Liver (tissue), 8 donors: ENCODE measurements at regions not wholly inside any gene's neighbourhood (a gene's known extent, or its start where the extent isn't known, plus 50 kb on each side); places are given as distances from the start of the nearest gene placed in this dataset.

Experiments
- DNase-seq: peaks from one replicate; pipeline ENCODE4 v3.0.0-alpha.2; 2017; ENCODE audit warnings: low spot score
- H3K27ac ChIP-seq, 2 donors: one replicate each; pipeline ENCODE4 v1.7.0; 2013; ENCODE audit warnings: inconsistent platforms in 2 of 2, low read length in 2 of 2, control low read depth in 1 of 2, low read depth in 1 of 2, mild to moderate bottlenecking in 1 of 2
- H3K27me3 ChIP-seq, 4 donors: one replicate each; pipeline versions ENCODE4 v1.6.1 to v1.7.0; 2013; ENCODE audit warnings: low read length in 3 of 4, inconsistent platforms in 1 of 4, mild to moderate bottlenecking in 1 of 4, moderate library complexity in 1 of 4; ENCODE audit not compliant: control insufficient read depth in 4 of 4, insufficient read depth in 4 of 4
- H3K36me3 ChIP-seq, 4 donors: one replicate each; pipeline versions ENCODE4 v1.6.1 to v1.7.0; 2013; ENCODE audit warnings: low read length in 3 of 4, mild to moderate bottlenecking in 3 of 4, low read depth in 1 of 4, moderate library complexity in 1 of 4; ENCODE audit not compliant: control insufficient read depth in 4 of 4, insufficient read depth in 3 of 4
- H3K4me1 ChIP-seq, 4 donors: one replicate each; pipeline versions ENCODE4 v1.6.1 to v1.7.0; 2013; ENCODE audit warnings: low read length in 3 of 4, mild to moderate bottlenecking in 3 of 4, moderate library complexity in 1 of 4; ENCODE audit not compliant: control insufficient read depth in 4 of 4, insufficient read depth in 4 of 4
- H3K4me3 ChIP-seq, 3 donors: one replicate each; pipeline versions ENCODE4 v1.6.1 to v1.7.0; 2013; ENCODE audit warnings: low read length in 3 of 3, control low read depth in 1 of 3, low read depth in 1 of 3, mild to moderate bottlenecking in 1 of 3
- H3K9ac ChIP-seq, 2 donors: one replicate each; pipeline ENCODE4 v1.7.0; 2013; ENCODE audit warnings: low read length in 2 of 2, mild to moderate bottlenecking in 2 of 2, moderate library complexity in 2 of 2, control low read depth in 1 of 2, low read depth in 1 of 2
- H3K9me3 ChIP-seq, 4 donors: one replicate each; pipeline versions ENCODE4 v1.6.1 to v1.7.0; 2013; ENCODE audit warnings: low read length in 3 of 4; ENCODE audit not compliant: control insufficient read depth in 4 of 4
- ATF3 ChIP-seq: IDR thresholded peaks from 2 replicates; pipeline ENCODE4 v1.6.1; 2016; ENCODE audit warnings: antibody characterized with exemption
- CTCF ChIP-seq: fragments of 150-350 bp; IDR thresholded peaks from 2 replicates; pipeline ENCODE4 v1.5.1; 2017; ENCODE audit warnings: improper control_type of control experiment, low read depth, low read length; ENCODE audit not compliant: missing input control
- EGR1 ChIP-seq, 2 donors: IDR thresholded peaks; 2 replicates each; pipeline ENCODE4 v1.6.1; 2016 to 2018; ENCODE audit warnings: antibody characterized with exemption in 2 of 2, low read depth in 2 of 2
- FOXA1 ChIP-seq: IDR thresholded peaks from 2 replicates; pipeline ENCODE4 v1.6.1; 2016; ENCODE audit warnings: antibody characterized with exemption
- FOXA2 ChIP-seq: IDR thresholded peaks from 2 replicates; pipeline ENCODE4 v1.6.1; 2016; ENCODE audit warnings: antibody characterized with exemption
- GABPA ChIP-seq, 2 donors: IDR thresholded peaks in 1 of 2; conservative IDR thresholded peaks in 1 of 2; 2 replicates each; pipeline ENCODE4 v1.6.1; 2016; ENCODE audit warnings: antibody characterized with exemption in 2 of 2, mild to moderate bottlenecking in 1 of 2, moderate library complexity in 1 of 2
- HNF4A ChIP-seq, 2 donors: conservative IDR thresholded peaks; 2 replicates each; pipeline ENCODE4 v1.6.1; 2016; ENCODE audit warnings: antibody characterized with exemption in 2 of 2, mild to moderate bottlenecking in 2 of 2
- HNF4G ChIP-seq: IDR thresholded peaks from 2 replicates; pipeline ENCODE4 v1.6.1; 2016; ENCODE audit warnings: antibody characterized with exemption
- JUND ChIP-seq, 2 donors: IDR thresholded peaks; 2 replicates each; pipeline ENCODE4 v1.6.1; 2016; ENCODE audit warnings: antibody characterized with exemption in 2 of 2
- MAX ChIP-seq: IDR thresholded peaks from 2 replicates; pipeline ENCODE4 v1.6.1; 2016; ENCODE audit warnings: antibody characterized with exemption
- NR2F2 ChIP-seq: IDR thresholded peaks from 2 replicates; pipeline ENCODE4 v1.6.1; 2016; ENCODE audit warnings: antibody characterized with exemption
- RAD21 ChIP-seq, 2 donors: IDR thresholded peaks; 2 replicates each; pipeline ENCODE4 v1.6.1; 2016; ENCODE audit warnings: antibody characterized with exemption in 2 of 2, mild to moderate bottlenecking in 2 of 2
- REST ChIP-seq: IDR thresholded peaks from 2 replicates; pipeline ENCODE4 v1.6.1; 2016; ENCODE audit warnings: antibody characterized with exemption, mild to moderate bottlenecking
- RXRA ChIP-seq, 2 donors: IDR thresholded peaks; 2 replicates each; pipeline ENCODE4 v1.6.1; 2017 to 2018; ENCODE audit warnings: antibody characterized with exemption in 2 of 2, mild to moderate bottlenecking in 1 of 2
- SP1 ChIP-seq: IDR thresholded peaks from 2 replicates; pipeline ENCODE4 v1.6.1; 2018; ENCODE audit warnings: antibody characterized with exemption, mild to moderate bottlenecking
- TAF1 ChIP-seq: conservative IDR thresholded peaks from 2 replicates; pipeline ENCODE4 v1.6.1; 2016; ENCODE audit warnings: antibody characterized with exemption, mild to moderate bottlenecking
- YY1 ChIP-seq: IDR thresholded peaks from 2 replicates; pipeline ENCODE4 v1.6.1; 2016; ENCODE audit warnings: antibody characterized with exemption, mild to moderate bottlenecking
- ZBTB33 ChIP-seq: IDR thresholded peaks from 2 replicates; pipeline ENCODE4 v1.6.1; 2016; ENCODE audit warnings: antibody characterized with exemption
- WGBS: extraction: QIAGEN DNeasy Blood & Tissue Kit; methylation state at CpG from one replicate; pipeline ENCODE4 v1.1.7; 2013; 5-methylcytosine and 5-hydroxymethylcytosine counted together
- donor health status: healthy.
- donor health status: healthy.
- donor health status: healthy.
- donor health status: healthy.
- donor health status: healthy.

- no peak for DNase-seq
- WGBS: 92% methylated on average over 3 of the region's 3 CpGs
- no peak for TF ChIP-seq EGR1 (IDR thresholded peaks at IDR 0.05; ENCODE audit: low read depth in 2 of 2)
- TF ChIP-seq YY1: no peak
- TF ChIP-seq FOXA1: no peak
- TF ChIP-seq SP1: no peak
- no peak for TF ChIP-seq REST
- no peak for TF ChIP-seq RAD21 (IDR thresholded peaks at IDR 0.05)
- TF ChIP-seq FOXA2: no peak
- TF ChIP-seq HNF4G: no peak
- no peak for TF ChIP-seq JUND (IDR thresholded peaks at IDR 0.05)
- TF ChIP-seq RXRA (IDR thresholded peaks at IDR 0.05): no peak
- TF ChIP-seq GABPA (IDR thresholded peaks at IDR 0.05 in 1 of 2, conservative IDR thresholded peaks at IDR 0.05 in 1 of 2): no peak
- TF ChIP-seq ZBTB33: no peak
- TF ChIP-seq MAX: no peak
- TF ChIP-seq HNF4A (conservative IDR thresholded peaks at IDR 0.05): no peak
- TF ChIP-seq CTCF: no peak
- TF ChIP-seq NR2F2: no peak
- TF ChIP-seq TAF1: no peak
- TF ChIP-seq ATF3: no peak
- Histone ChIP-seq H3K27me3 (no peaks in the 10 kb centered on the region), H3K4me1 (no peaks in the 10 kb centered on the region), H3K9me3 (no peaks in the 10 kb centered on the region), H3K36me3 (no peaks in the 10 kb centered on the region), H3K4me3 (no peak overlapping the region), H3K27ac (no peak overlapping the region), H3K9ac (no peak overlapping the region)
These were observed 74.6 kb upstream of the ZSWIM6 start for GRCh38 chr5:61257421-61257820.

- H3K9ac ChIP-seq: no peak overlapping the region
- no peak for DNase-seq
- H3K9me3 ChIP-seq: no peaks in the 10 kb centered on the region
- H3K36me3 ChIP-seq: no peaks in the 10 kb centered on the region
- no peaks in the 10 kb centered on the region for H3K4me1 ChIP-seq
- H3K27ac ChIP-seq: no peak overlapping the region
- no peak overlapping the region for H3K4me3 ChIP-seq
- H3K27me3 ChIP-seq: no peaks in the 10 kb centered on the region
- no peak for TF ChIP-seq RXRA (IDR thresholded peaks at IDR 0.05)
- TF ChIP-seq GABPA (IDR thresholded peaks at IDR 0.05 in 1 of 2, conservative IDR thresholded peaks at IDR 0.05 in 1 of 2): no peak
- TF ChIP-seq HNF4G: no peak
- no peak for TF ChIP-seq ATF3
- no peak for TF ChIP-seq CTCF
- TF ChIP-seq FOXA2: no peak
- TF ChIP-seq NR2F2: no peak
- no peak for TF ChIP-seq HNF4A (conservative IDR thresholded peaks at IDR 0.05)
- TF ChIP-seq REST: no peak
- no peak for TF ChIP-seq RAD21 (IDR thresholded peaks at IDR 0.05)
- no peak for TF ChIP-seq FOXA1
- TF ChIP-seq TAF1: no peak
- no peak for TF ChIP-seq YY1
- no peak for TF ChIP-seq EGR1 (IDR thresholded peaks at IDR 0.05; ENCODE audit: low read depth in 2 of 2)
- TF ChIP-seq SP1: no peak
These were observed 70.9 kb upstream of the ZSWIM6 start for GRCh38 chr5:61261136-61261535.
